DND-41 (cell line): ENCODE measurements at regions not wholly inside any gene's neighbourhood (a gene's known extent, or its start where the extent isn't known, plus 50 kb on each side); places are given as distances from the start of the nearest gene placed in this dataset.

ENCODE experiments used
- CTCF ChIP-seq: IDR thresholded peaks from 2 replicates; pipeline ENCODE4 v1.5.1; 2012; ENCODE audit warnings: borderline replicate concordance, low read length, moderate library complexity, mild to moderate bottlenecking; ENCODE audit not compliant: poor library complexity, severe bottlenecking; ENCODE audit errors: extremely low read depth
- EZH2 ChIP-seq: IDR thresholded peaks from 3 replicates; pipeline ENCODE4 v1.6.1; 2012; ENCODE audit warnings: borderline replicate concordance, low read depth, mild to moderate bottlenecking, moderate library complexity, low read length, inconsistent platforms; ENCODE audit not compliant: severe bottlenecking

GRCh38 chr2:189363559-189363958, 77.7 kb upstream of the WDR75 start:
- no peak for TF ChIP-seq CTCF
- no peak for TF ChIP-seq EZH2
